PC-3 (cell line): ENCODE measurements at regions not wholly inside any gene's neighbourhood (a gene's known extent, or its start where the extent isn't known, plus 50 kb on each side); places are given as distances from the start of the nearest gene placed in this dataset.

Experiments used
- ATAC-seq: fragments of 200-7000 bp; cut with Tn5 transposase; 2 replicates; pipeline ENCODE4 v1.9.1; 2020; ENCODE audit warnings: mild to moderate bottlenecking, moderate library complexity
- BruUV-seq: library from RNA; stranded (reverse); fragments of 400-500 nt; replicated peaks from 2 replicates; lab custom pipeline; 2021; lab: Mats Ljungman, UMichigan
- CTCF ChIA-PET: fragments of 300-600 bp; sonication (Branson Sonifier 250); formaldehyde crosslinking; loops from one replicate; lab custom pipeline; 2022; ENCODE audit warnings: antibody characterized with exemption; lab: Charles Lee
- POLR2A ChIA-PET: fragments of 300-600 bp; sonication (Branson Sonifier 250); formaldehyde crosslinking; loops from one replicate; lab custom pipeline; 2022; ENCODE audit warnings: antibody characterized with exemption; ENCODE audit not compliant: unreplicated experiment; lab: Charles Lee
- DNase-seq: peaks from one replicate; pipeline ENCODE4 v3.0.0-alpha.2; 2015
- H2AFZ ChIP-seq: fragments of 300-600 bp; sonication (generic); 2 replicates; pipeline ENCODE4 v1.6.0; 2016; ENCODE audit warnings: antibody characterized with exemption, low read length
- H3F3A ChIP-seq: fragments of 300-600 bp; sonication (generic); one replicate; pipeline ENCODE4 v1.6.0; 2017; ENCODE audit warnings: antibody characterized with exemption, low read length, control low read depth, mild to moderate bottlenecking; ENCODE audit not compliant: unreplicated experiment
- H3K27ac ChIP-seq: fragments of 300-600 bp; sonication (generic); 2 replicates; pipeline ENCODE4 v1.5.1; 2016; ENCODE audit warnings: mild to moderate bottlenecking, low read length
- H3K27me3 ChIP-seq: fragments of 300-600 bp; sonication (generic); 2 replicates; pipeline ENCODE4 v1.6.1; 2016; ENCODE audit warnings: low read length, mixed read lengths
- H3K36me3 ChIP-seq: fragments of 300-600 bp; sonication (generic); 2 replicates; pipeline ENCODE4 v1.6.1; 2016; ENCODE audit warnings: low read depth, mixed run types, low read length, mixed read lengths
- H3K4me1 ChIP-seq: fragments of 300-600 bp; sonication (generic); 2 replicates; pipeline ENCODE4 v1.5.1; 2016; ENCODE audit warnings: low read length; ENCODE audit not compliant: insufficient read depth
- H3K4me2 ChIP-seq: fragments of 300-600 bp; sonication (generic); 2 replicates; pipeline ENCODE4 v1.6.0; 2016; ENCODE audit warnings: low read length
- H3K4me3 ChIP-seq: fragments of 300-600 bp; sonication (generic); 2 replicates; pipeline ENCODE4 v1.5.1; 2016; ENCODE audit warnings: mild to moderate bottlenecking, low read length, mixed read lengths
- H3K79me2 ChIP-seq: fragments of 300-600 bp; sonication (generic); 2 replicates; pipeline ENCODE4 v1.6.1; 2017; ENCODE audit warnings: low read length, mixed read lengths
- H3K9ac ChIP-seq: fragments of 300-600 bp; sonication (generic); 2 replicates; pipeline ENCODE4 v1.6.0; 2016; ENCODE audit warnings: mild to moderate bottlenecking, low read length
- H3K9me2 ChIP-seq: fragments of 300-600 bp; sonication (generic); replicated peaks from 2 replicates; pipeline ENCODE4 v1.6.1; 2016; ENCODE audit warnings: mixed run types, low read length, mixed read lengths
- H3K9me3 ChIP-seq: fragments of 300-600 bp; sonication (generic); 2 replicates; pipeline ENCODE4 v1.6.1; 2016; ENCODE audit warnings: low read length, mixed read lengths
- H4K20me1 ChIP-seq: fragments of 300-600 bp; sonication (generic); 2 replicates; pipeline ENCODE4 v1.6.1; 2016; ENCODE audit warnings: low read length, mixed read lengths
- EZH2 ChIP-seq: fragments of 300-600 bp; sonication (generic); IDR thresholded peaks from one replicate; pipeline ENCODE4 v1.6.1; 2017; ENCODE audit warnings: antibody characterized with exemption, mild to moderate bottlenecking, low read length; ENCODE audit not compliant: unreplicated experiment
- EZH2phosphoT487 ChIP-seq: fragments of 300-600 bp; sonication (generic); IDR thresholded peaks from 2 replicates; pipeline ENCODE4 v1.6.1; 2018; ENCODE audit warnings: mild to moderate bottlenecking, antibody characterized with exemption, low read length, borderline replicate concordance
- intact Hi-C: fragments of 100-400 bp; cut with micrococcal nuclease; formaldehyde crosslinking; loops from 2 replicates; pipeline ENCODE4 v1.9.0; 2023
- TF ChIP-seq, protein P1 (sequence below): fragments of 300-600 bp; sonication (generic); conservative IDR thresholded peaks from 2 replicates; pipeline ENCODE4 v1.5.1; 2017; ENCODE audit warnings: antibody characterized with exemption, low read depth, mild to moderate bottlenecking, low read length

DNA sequence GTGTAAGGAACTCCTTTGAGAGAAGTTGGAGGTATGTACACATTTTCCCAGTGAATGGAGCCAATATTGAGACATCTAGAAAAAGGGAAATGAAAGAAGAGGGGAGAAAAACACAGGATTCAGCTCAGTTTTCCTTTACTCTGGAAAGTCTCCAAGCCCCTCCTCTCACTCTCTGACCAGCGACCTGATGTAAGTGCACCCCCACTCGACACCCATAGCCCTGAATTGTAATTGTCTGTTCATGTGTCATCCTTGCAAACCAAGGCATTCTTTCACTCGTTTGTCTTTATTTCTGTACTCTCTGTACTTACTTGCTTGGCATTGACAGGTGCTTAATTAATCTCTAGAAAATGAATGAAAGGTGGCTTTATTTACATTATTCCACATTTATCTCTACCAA lies 55.7 kb upstream of the CTAGE1 start:
- no peaks in the 10 kb centered on the region for H4K20me1 ChIP-seq
- H3K9me2 ChIP-seq: no peaks in the 10 kb centered on the region
- no TSS peak for BruUV-seq
- CTCF ChIA-PET: no interaction called here
- no peak overlapping the region for H3K9ac ChIP-seq
- intact Hi-C loops: no loop called here
- H3K27me3 ChIP-seq: no peaks in the 10 kb centered on the region
- no peak for TF ChIP-seq EZH2
- peaks cover 39% of the 10 kb centered on the region for H3K4me1 ChIP-seq
- H3K79me2 ChIP-seq: no peaks in the 10 kb centered on the region
- peaks cover under 1% of the 10 kb centered on the region for H3F3A ChIP-seq
- H3K9me3 ChIP-seq: no peaks in the 10 kb centered on the region
- H3K4me2 ChIP-seq: no peak overlapping the region
- DNase-seq: no peak
- no peak overlapping the region for H3K4me3 ChIP-seq
- H2AFZ ChIP-seq: no peak overlapping the region
- H3K27ac ChIP-seq: no peak overlapping the region
- POLR2A ChIA-PET: no interaction called here
- no peak for ATAC-seq
- H3K36me3 ChIP-seq: peaks cover 4% of the 10 kb centered on the region; the same call in 1 of the 2 replicates

DNA sequence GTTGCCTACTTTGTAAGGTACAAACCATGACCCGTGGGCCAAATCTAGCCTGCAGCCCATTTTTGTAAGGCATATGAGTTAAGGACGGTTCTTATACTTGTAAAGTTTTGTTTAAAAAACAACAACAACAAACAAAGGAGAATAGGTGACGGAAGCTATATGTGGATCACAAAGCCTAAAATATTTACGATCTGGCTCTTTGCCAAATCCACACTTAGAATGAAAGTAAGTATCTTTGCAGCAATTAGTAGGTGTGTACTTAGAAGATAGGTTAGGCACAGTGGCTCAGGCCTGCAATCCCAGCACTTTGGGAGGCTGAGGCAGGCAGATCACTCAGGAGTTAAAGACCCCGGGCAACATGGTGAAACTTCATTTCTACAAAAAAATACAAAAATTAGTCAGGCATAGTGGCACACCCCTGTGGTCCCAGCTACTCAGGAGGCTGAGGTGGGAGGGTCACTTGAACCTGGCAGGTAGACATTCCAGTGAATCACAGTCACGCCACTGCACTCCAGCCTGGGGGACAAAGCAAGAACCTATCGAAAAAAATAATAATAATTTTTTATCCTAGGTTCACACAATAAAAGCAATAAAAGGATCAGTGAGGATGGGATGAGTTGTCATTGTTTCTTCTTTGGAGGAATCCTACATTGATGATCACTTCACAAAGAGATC lies 57.8 kb upstream of the CTAGE1 start:
- POLR2A ChIA-PET: no interaction called here
- H3K36me3 ChIP-seq: no peaks in the 10 kb centered on the region
- H3K9me2 ChIP-seq: no peaks in the 10 kb centered on the region
- H3K27me3 ChIP-seq: no peaks in the 10 kb centered on the region
- no peak overlapping the region for H2AFZ ChIP-seq
- BruUV-seq: no TSS peak
- H3K4me1 ChIP-seq: peaks cover 17% of the 10 kb centered on the region
- H3K27ac ChIP-seq: no peak overlapping the region
- H3F3A ChIP-seq: no peaks in the 10 kb centered on the region
- CTCF ChIA-PET: no interaction called here
- TF ChIP-seq, protein P1, sequence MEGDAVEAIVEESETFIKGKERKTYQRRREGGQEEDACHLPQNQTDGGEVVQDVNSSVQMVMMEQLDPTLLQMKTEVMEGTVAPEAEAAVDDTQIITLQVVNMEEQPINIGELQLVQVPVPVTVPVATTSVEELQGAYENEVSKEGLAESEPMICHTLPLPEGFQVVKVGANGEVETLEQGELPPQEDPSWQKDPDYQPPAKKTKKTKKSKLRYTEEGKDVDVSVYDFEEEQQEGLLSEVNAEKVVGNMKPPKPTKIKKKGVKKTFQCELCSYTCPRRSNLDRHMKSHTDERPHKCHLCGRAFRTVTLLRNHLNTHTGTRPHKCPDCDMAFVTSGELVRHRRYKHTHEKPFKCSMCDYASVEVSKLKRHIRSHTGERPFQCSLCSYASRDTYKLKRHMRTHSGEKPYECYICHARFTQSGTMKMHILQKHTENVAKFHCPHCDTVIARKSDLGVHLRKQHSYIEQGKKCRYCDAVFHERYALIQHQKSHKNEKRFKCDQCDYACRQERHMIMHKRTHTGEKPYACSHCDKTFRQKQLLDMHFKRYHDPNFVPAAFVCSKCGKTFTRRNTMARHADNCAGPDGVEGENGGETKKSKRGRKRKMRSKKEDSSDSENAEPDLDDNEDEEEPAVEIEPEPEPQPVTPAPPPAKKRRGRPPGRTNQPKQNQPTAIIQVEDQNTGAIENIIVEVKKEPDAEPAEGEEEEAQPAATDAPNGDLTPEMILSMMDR: no peak
- no peak for TF ChIP-seq EZH2
- no peak for TF ChIP-seq EZH2phosphoT487
- no peaks in the 10 kb centered on the region for H3K79me2 ChIP-seq
- H3K4me2 ChIP-seq: no peak overlapping the region
- no peak overlapping the region for H3K4me3 ChIP-seq
- H4K20me1 ChIP-seq: no peaks in the 10 kb centered on the region
- ATAC-seq (no peak), DNase-seq (no peak)
- no peak overlapping the region for H3K9ac ChIP-seq
- no peaks in the 10 kb centered on the region for H3K9me3 ChIP-seq
- intact Hi-C loops: no loop called here

DNA sequence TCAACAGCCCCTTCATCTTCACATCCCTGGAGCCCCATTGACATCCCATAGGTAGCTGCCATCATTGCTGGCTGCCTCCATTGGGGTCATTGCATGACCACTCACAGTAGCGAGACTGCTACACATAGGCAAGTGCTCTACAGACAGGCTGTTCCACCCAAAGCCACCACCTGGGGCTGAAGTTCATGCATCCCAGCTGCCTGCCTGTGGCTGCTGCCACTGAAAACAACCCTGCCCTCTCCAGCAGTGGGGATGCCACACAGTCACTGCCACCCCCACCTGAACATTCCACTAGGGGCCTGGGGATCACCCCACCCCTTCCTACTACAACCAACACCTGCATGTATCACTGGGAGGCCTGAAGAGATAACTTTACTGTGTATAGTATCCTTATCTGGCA lies 59.5 kb upstream of the CTAGE1 start:
- H3K9ac ChIP-seq: no peak overlapping the region
- ChIA-PET CTCF (no interaction called here), POLR2A (interaction anchor here (0.6 kb wide), 1 partner anchor 16 kb away, joined by 4 read pairs; no protein-coding TSS in a partner anchor)
- peaks cover under 1% of the 10 kb centered on the region; the same call in 1 of the 2 replicates for H3K4me1 ChIP-seq
- H3K9me3 ChIP-seq: no peaks in the 10 kb centered on the region
- H3K4me3 ChIP-seq: no peak overlapping the region
- no peaks in the 10 kb centered on the region for H3K79me2 ChIP-seq
- H3K36me3 ChIP-seq: no peaks in the 10 kb centered on the region
- TF ChIP-seq EZH2phosphoT487 (no peak), EZH2 (no peak)
- TF ChIP-seq, protein P1: no peak
- H3K4me2 ChIP-seq: no peak overlapping the region
- no peak overlapping the region for H3K27ac ChIP-seq
- no peaks in the 10 kb centered on the region for H4K20me1 ChIP-seq
- H3F3A ChIP-seq: no peaks in the 10 kb centered on the region
- no peak for DNase-seq
- no TSS peak for BruUV-seq
- ATAC-seq: no peak
- no peaks in the 10 kb centered on the region for H3K27me3 ChIP-seq
- H2AFZ ChIP-seq: no peak overlapping the region
- intact Hi-C loops: no loop called here
- H3K9me2 ChIP-seq: no peaks in the 10 kb centered on the region
